Gastroesophageal sphincter (tissue), 4 donors: ENCODE measurements at regions not wholly inside any gene's neighbourhood (a gene's known extent, or its start where the extent isn't known, plus 50 kb on each side); places are given as distances from the start of the nearest gene placed in this dataset.

Experiments used
- ATAC-seq: fragments of 150-250 bp; one replicate; pipeline ENCODE4 v1.9.1; 2016; ENCODE audit warnings: mild to moderate bottlenecking, moderate library complexity
- H3K27ac ChIP-seq, 4 donors: fragments of 200-600 bp; sonication (generic) in 3 of 4; 1 replicate in 3 of 4; 2 replicates in 1 of 4; pipeline ENCODE4 v1.5.1; 2016 to 2019
- H3K27me3 ChIP-seq: fragments of 200-600 bp; sonication (generic); one replicate; pipeline ENCODE4 v1.5.1; 2019
- H3K36me3 ChIP-seq, 2 donors: fragments of 200-600 bp; sonication (generic); one replicate each; pipeline ENCODE4 v1.5.1; 2019; ENCODE audit warnings: control low read depth in 1 of 2
- H3K4me1 ChIP-seq, 3 donors: fragments of 200-600 bp; sonication (generic); 1 replicate in 2 of 3; 2 replicates in 1 of 3; pipeline ENCODE4 v1.5.1; 2016 to 2019; ENCODE audit warnings: control low read depth in 2 of 3
- H3K4me3 ChIP-seq, 2 donors: fragments of 200-600 bp; sonication (generic); one replicate each; pipeline ENCODE4 v1.5.1; 2019; ENCODE audit warnings: mild to moderate bottlenecking in 1 of 2, moderate library complexity in 1 of 2
- H3K9me3 ChIP-seq, 3 donors: fragments of 200-600 bp; sonication (generic); one replicate each; pipeline ENCODE4 v1.5.1; 2017 to 2019; ENCODE audit warnings: control low read depth in 2 of 3
- CTCF ChIP-seq, 4 experiments: fragments of 200-600 bp in 2 of 4; fragments of 450-650 bp in 2 of 4; sonication (generic) in 1 of 4; IDR thresholded peaks; one replicate each; pipeline ENCODE4 v1.5.1; 2017 to 2019; ENCODE audit warnings: antibody characterized with exemption in 4 of 4, mild to moderate bottlenecking in 2 of 4, moderate library complexity in 2 of 4
- EP300 ChIP-seq: sonication (generic); formaldehyde crosslinking; IDR thresholded peaks from one replicate; pipeline ENCODE4 v1.6.1; 2017; ENCODE audit warnings: antibody characterized with exemption, mild to moderate bottlenecking
- POLR2A ChIP-seq, 2 donors: fragments of 450-650 bp; IDR thresholded peaks; one replicate each; pipeline ENCODE4 v1.6.1; 2017; ENCODE audit warnings: antibody characterized with exemption in 2 of 2, mild to moderate bottlenecking in 2 of 2, moderate library complexity in 1 of 2
- POLR2AphosphoS5 ChIP-seq: sonication (generic); formaldehyde crosslinking; IDR thresholded peaks from one replicate; pipeline ENCODE4 v1.6.1; 2017; ENCODE audit warnings: antibody characterized with exemption
- WGBS, 2 donors: methylation state at CpG; one replicate each; pipeline ENCODE4 v1.1.5; 2018; ENCODE audit warnings: low coverage in 1 of 2; 5-methylcytosine and 5-hydroxymethylcytosine counted together

DNA sequence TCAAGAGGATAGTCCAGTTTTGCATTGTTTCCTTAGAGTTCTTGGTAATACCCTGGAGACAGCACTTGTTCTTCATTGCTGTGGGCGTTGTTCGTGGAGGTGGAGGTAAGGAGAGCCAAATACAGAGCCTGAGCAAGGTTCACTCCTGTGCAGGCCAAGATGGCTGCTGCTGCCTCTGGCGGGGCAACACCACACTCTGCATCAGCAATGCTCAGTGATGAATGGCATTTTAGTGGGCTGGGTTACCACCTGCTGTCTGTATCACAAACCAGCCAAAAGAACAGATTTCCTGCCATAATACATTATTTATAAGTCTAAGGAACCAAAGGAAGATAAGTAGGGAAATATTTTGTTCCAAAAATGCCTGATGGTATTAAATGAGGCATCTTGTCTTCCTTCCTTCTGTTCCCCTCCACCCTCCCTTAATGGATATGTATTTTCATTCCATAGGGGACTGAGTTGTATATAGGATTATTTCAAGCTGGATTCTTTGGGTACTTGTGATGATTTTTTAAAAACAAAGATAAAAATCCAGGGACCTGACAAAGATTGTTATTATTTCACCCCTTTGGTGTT is 61.6 kb upstream of the LIMCH1 start:
- Histone ChIP-seq H3K27ac (no peak overlapping the region), H3K4me1 (peaks cover 0 to 4% (median 0%) of the 10 kb centered on the region in 3 donors), H3K4me3 (no peak overlapping the region), H3K36me3 (no peaks in the 10 kb centered on the region), H3K9me3 (no peaks in the 10 kb centered on the region), H3K27me3 (no peaks in the 10 kb centered on the region)
- ATAC-seq: no peak
- WGBS, 2 donors: 93% methylated on average over 3 of the region's 3 CpGs; no CpG with 5 or more reads in 1 of the 2 donors
- TF ChIP-seq POLR2A (IDR thresholded peaks at IDR 0.05) (no peak), EP300 (no peak), CTCF (IDR thresholded peaks at IDR 0.05) (no peak), POLR2AphosphoS5 (no peak)

DNA sequence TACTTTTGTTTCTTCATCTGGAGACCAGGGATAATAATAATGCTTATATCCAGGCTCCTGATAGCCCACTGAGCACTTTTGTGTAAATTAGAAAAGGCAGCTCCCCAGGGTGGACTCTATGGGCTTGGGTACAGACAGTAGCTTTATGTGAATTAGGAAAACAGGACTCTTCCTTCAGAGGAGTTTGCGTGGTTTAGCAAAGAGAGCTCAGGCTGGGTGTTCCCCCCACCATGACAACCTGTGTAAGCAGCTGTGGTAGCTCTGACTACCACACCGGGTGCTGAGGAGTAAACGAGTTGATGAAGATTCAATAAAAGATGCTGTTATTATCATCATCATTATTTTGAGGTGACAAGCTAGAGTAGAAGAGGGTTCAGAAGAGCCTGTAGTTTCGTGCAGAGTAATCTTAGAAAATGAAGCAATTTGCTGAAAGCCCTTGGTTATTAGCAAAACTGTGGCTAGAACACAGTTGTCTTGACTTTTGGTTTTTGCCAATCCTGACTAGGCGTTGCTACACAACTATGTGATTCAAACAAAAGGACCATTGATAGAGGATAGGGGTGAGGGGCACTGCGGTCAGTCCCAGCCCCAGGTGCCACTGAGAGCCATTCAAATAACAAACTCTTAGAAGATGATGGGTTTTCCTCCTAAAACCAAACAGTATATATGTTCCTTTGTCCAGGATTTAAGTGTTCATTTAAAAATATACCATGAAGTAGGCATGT is 60.6 kb upstream of the LIMCH1 start:
- no peaks in the 10 kb centered on the region for H3K27me3 ChIP-seq
- no peak for ATAC-seq
- H3K4me3 ChIP-seq: no peak overlapping the region
- no peaks in the 10 kb centered on the region for H3K9me3 ChIP-seq
- no peak for TF ChIP-seq POLR2AphosphoS5
- TF ChIP-seq CTCF (IDR thresholded peaks at IDR 0.05): no peak
- TF ChIP-seq POLR2A (IDR thresholded peaks at IDR 0.05): no peak
- no peak for TF ChIP-seq EP300
- WGBS, 2 donors: 64 to 76% methylated on average over 6 of the region's 6 CpGs
- H3K36me3 ChIP-seq: no peaks in the 10 kb centered on the region
- H3K4me1 ChIP-seq: peaks cover 0 to 4% (median 0%) of the 10 kb centered on the region in 3 donors
- H3K27ac ChIP-seq: no peak overlapping the region

GRCh38 chr4:41478518-41478917 is 59.4 kb upstream of the LIMCH1 start:
- WGBS, 2 donors: 74 to 89% methylated on average over 3 of the region's 3 CpGs

DNA sequence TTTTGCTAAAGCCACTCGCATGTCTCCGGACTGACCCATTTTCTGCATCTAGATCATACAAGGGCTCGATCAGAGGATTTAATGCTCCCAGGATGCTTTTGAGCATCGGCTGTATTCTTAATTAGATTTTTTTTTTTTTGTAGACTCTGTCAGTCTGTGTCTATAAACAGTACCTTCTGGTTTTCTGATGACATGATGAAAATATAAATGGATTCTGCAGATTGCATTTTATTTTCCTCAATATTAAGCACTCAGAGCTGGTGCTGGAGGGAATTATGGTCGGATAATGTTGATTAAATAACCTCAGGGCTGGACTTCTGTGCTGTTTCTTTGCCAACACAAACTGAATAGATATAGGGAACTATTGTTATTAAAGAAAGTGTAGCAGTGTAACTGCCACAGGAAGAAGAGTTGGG is 57.1 kb upstream of the LIMCH1 start:
- H3K36me3 ChIP-seq: no peaks in the 10 kb centered on the region
- 75 to 82% methylated on average over 4 to 5 of the region's 5 CpGs for WGBS, 2 donors
- no peak overlapping the region for H3K27ac ChIP-seq
- no peaks in the 10 kb centered on the region for H3K9me3 ChIP-seq
- ATAC-seq: no peak
- no peaks in the 10 kb centered on the region for H3K27me3 ChIP-seq
- no peak overlapping the region for H3K4me3 ChIP-seq
- TF ChIP-seq POLR2AphosphoS5: no peak
- TF ChIP-seq CTCF (IDR thresholded peaks at IDR 0.05): no peak
- TF ChIP-seq EP300: no peak
- no peaks in the 10 kb centered on the region for H3K4me1 ChIP-seq

More at GRCh38 chr4:41478518-41478917, 59.4 kb upstream of the LIMCH1 start:
- Histone ChIP-seq H3K27me3 (no peaks in the 10 kb centered on the region), H3K36me3 (no peaks in the 10 kb centered on the region), H3K4me3 (no peak overlapping the region), H3K27ac (no peak overlapping the region), H3K9me3 (no peaks in the 10 kb centered on the region), H3K4me1 (peaks cover 0 to 4% (median 0%) of the 10 kb centered on the region in 3 donors)
- no peak for TF ChIP-seq POLR2A (IDR thresholded peaks at IDR 0.05)
- no peak for TF ChIP-seq EP300
- TF ChIP-seq POLR2AphosphoS5: no peak
- no peak for TF ChIP-seq CTCF (IDR thresholded peaks at IDR 0.05)
- no peak for ATAC-seq

DNA sequence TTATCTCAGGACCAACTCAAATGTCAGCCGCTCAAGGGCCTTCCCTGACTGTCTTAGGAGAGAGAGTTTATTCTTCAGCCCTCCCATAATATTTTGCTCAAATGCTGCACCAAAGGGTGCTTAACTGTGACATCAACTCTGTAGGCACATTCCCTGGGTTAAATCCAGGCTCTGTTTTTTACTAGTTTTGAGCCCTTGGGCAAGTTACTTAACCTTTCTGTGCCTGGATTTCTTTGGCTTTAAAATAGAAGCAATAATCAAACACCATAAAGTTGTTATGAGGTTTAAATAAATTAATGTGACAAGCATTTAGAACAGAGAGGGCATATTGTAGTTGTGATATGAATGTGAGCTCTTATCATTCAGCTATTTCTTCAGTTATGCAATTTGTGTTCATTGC is 54.2 kb upstream of the LIMCH1 start:
- Histone ChIP-seq H3K4me3 (no peak overlapping the region), H3K4me1 (no peaks in the 10 kb centered on the region), H3K36me3 (no peaks in the 10 kb centered on the region), H3K27ac (no peak overlapping the region), H3K27me3 (no peaks in the 10 kb centered on the region), H3K9me3 (no peaks in the 10 kb centered on the region)
- WGBS, 2 donors: 89% methylated on average over 1 of the region's 1 CpG; no CpG with 5 or more reads in 1 of the 2 donors
- TF ChIP-seq CTCF (IDR thresholded peaks at IDR 0.05): no peak
- TF ChIP-seq EP300: no peak
- TF ChIP-seq POLR2AphosphoS5: no peak
- no peak for TF ChIP-seq POLR2A (IDR thresholded peaks at IDR 0.05)
- no peak for ATAC-seq
